ENCODE measurements at regions not wholly inside any gene's neighbourhood (a gene's known extent, or its start where the extent isn't known, plus 50 kb on each side); places are given as distances from the start of the nearest gene placed in this dataset.

GRCh38 chr12:84172823-84173424 is 739.7 kb downstream of the SLC6A15 start:
- TF ChIP-seq CTCF (conservative IDR thresholded peaks at IDR 0.05; ENCODE audit: low read depth, low read length) (no peak), ELK1 (IDR thresholded peaks at IDR 0.05; ENCODE audit: borderline replicate concordance, low read depth, low read length) (no peak), CEBPB (IDR thresholded peaks at IDR 0.05; ENCODE audit: low read depth, low read length) (no peak), RAD21 (IDR thresholded peaks at IDR 0.05; ENCODE audit: low read length) (no peak), POLR2A (IDR thresholded peaks at IDR 0.05; ENCODE audit: low read depth, low read length) (no peak), MAZ (IDR thresholded peaks at IDR 0.05; ENCODE audit: borderline replicate concordance, low read depth, low read length) (no peak), RFX5 (IDR thresholded peaks at IDR 0.05; ENCODE audit: low read depth, low read length) (no peak)

Measured in IMR-90 (cell line).